ENCODE measurements at regions not wholly inside any gene's neighbourhood (a gene's known extent, or its start where the extent isn't known, plus 50 kb on each side); places are given as distances from the start of the nearest gene placed in this dataset.

GRCh38 chr10:2981361-2981801 is 86.0 kb upstream of the PFKP start:
- DNase-seq (ENCODE audit: low read depth), result no peak

- no peak for DNase-seq (ENCODE audit: low read depth)
Observed at GRCh38 chr10:2980791-2981360, 86.5 kb upstream of the PFKP start.

GRCh38 chr10:2980116-2980515 is 87.2 kb upstream of the PFKP start:
- DNase-seq (ENCODE audit: low read depth), result no peak

GRCh38 chr10:2979306-2979705 is 88.0 kb upstream of the PFKP start:
- no peak for DNase-seq (ENCODE audit: low read depth)

GRCh38 chr10:2978574-2979273 is 88.6 kb upstream of the PFKP start:
- no peak for DNase-seq (ENCODE audit: low read depth)

- DNase-seq (ENCODE audit: low read depth), result peak; percentile 59
Observed at GRCh38 chr10:2978111-2978510, 89.2 kb upstream of the PFKP start.

- no peak for DNase-seq (ENCODE audit: low read depth)
Observed at GRCh38 chr10:2974503-2975207, 92.7 kb upstream of the PFKP start.

- no peak for DNase-seq (ENCODE audit: low read depth)
Observed at GRCh38 chr10:2974083-2974482, 93.3 kb upstream of the PFKP start.

GRCh38 chr10:2972810-2973209 is 94.5 kb upstream of the PFKP start:
- no peak for DNase-seq (ENCODE audit: low read depth)

GRCh38 chr10:2972216-2972615 is 95.1 kb upstream of the PFKP start:
- peak; percentile 64 for DNase-seq (ENCODE audit: low read depth)

- DNase-seq (ENCODE audit: low read depth), result peak; percentile 58
Observed at GRCh38 chr10:2970190-2970823, 97.0 kb upstream of the PFKP start.

GRCh38 chr10:2968401-2969058 is 98.8 kb upstream of the PFKP start:
- peak; percentile 52 for DNase-seq (ENCODE audit: low read depth)

GRCh38 chr10:2966134-2966533 is 101.2 kb upstream of the PFKP start:
- no peak for DNase-seq (ENCODE audit: low read depth)

GRCh38 chr10:2964632-2965296 is 102.6 kb upstream of the PFKP start:
- DNase-seq (ENCODE audit: low read depth), result peak; percentile 9

- DNase-seq (ENCODE audit: low read depth), result no peak
Observed at GRCh38 chr10:2963889-2964631, 103.3 kb upstream of the PFKP start.

- DNase-seq (ENCODE audit: low read depth), result no peak
Observed at GRCh38 chr10:2962194-2962593, 105.2 kb upstream of the PFKP start.

- no peak for DNase-seq (ENCODE audit: low read depth)
Observed at GRCh38 chr10:2958659-2959058, 108.7 kb upstream of the PFKP start.

GRCh38 chr10:2957785-2958184 is 109.6 kb upstream of the PFKP start:
- DNase-seq (ENCODE audit: low read depth), result no peak

- DNase-seq (ENCODE audit: low read depth), result no peak
Observed at GRCh38 chr10:2955064-2955463, 112.3 kb upstream of the PFKP start.

- no peak for DNase-seq (ENCODE audit: low read depth)
Observed at GRCh38 chr10:2953495-2953894, 113.9 kb upstream of the PFKP start.
